Raji (cell line): ENCODE measurements at regions not wholly inside any gene's neighbourhood (a gene's known extent, or its start where the extent isn't known, plus 50 kb on each side); places are given as distances from the start of the nearest gene placed in this dataset.

Experiments
- POLR2A ChIP-seq: IDR thresholded peaks from 2 replicates; pipeline ENCODE4 v1.6.1; 2011; ENCODE audit warnings: low read depth, low read length, control low read depth; ENCODE audit not compliant: insufficient read depth

DNA sequence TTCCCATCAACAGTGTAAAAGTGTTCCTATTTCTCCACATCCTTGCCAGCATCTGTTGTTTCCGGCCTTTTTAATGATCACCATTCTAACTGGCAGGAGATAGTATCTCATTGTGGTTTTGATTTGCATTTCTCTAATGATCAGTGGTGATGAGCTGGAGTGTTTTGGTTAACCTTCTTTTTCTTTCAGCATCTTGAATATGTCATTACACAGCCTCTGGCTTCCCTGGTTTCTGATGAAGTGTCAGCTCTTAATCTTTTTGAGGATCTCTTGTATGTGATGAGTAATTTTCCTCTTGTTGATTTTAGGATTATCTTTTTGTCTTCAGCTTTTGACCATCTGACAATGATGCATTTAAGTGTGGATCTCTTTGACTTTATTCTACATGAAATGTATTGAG, 133.2 kb upstream of the GRIK3 start:
- no peak for TF ChIP-seq POLR2A

DNA sequence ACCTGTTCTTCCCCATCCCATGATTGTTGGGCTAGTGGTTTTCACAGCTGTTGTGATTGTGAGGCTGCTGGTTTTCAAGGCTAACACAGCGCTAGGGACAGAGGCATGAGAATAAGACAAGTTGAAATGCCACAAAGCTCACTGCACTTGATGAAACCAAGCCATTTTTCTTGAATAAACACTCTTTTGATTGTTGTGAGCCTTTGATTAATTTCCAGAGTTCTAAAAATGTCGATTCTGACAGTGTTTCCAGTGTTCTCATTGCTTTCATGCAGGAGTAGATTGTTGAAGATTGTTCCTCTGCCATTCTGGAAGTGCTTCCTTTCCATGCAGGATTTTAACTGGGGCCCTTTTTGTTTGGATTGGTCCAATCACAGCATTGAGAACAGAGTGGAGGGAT, 134.9 kb upstream of the GRIK3 start:
- TF ChIP-seq POLR2A = no peak

DNA sequence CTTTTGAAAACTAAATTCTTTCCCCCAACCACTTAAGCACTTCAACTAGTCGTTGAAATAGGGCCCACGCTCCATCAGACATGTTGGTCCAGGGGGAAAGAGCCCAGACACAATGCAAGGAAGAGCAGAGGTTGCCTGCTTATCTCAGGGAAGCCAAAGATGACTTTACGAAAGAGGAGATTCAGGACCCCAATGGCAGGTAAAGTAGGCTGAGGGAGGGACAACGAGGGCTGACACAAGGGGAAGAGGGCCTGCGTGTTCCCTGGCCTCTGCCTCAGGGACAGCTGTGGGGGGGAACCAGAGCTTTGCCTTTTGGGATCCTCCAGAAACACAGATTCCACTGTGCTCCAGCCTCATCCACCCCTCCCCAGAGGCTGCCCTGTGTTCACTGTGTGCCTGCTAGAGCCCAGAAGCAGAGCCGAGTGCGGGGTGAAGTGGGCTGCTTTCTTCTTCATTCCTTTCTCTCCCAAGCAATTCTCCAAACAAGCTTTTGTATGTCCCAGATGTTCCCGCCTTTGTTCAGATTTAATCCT, 135.5 kb upstream of the GRIK3 start:
- no peak for TF ChIP-seq POLR2A

DNA sequence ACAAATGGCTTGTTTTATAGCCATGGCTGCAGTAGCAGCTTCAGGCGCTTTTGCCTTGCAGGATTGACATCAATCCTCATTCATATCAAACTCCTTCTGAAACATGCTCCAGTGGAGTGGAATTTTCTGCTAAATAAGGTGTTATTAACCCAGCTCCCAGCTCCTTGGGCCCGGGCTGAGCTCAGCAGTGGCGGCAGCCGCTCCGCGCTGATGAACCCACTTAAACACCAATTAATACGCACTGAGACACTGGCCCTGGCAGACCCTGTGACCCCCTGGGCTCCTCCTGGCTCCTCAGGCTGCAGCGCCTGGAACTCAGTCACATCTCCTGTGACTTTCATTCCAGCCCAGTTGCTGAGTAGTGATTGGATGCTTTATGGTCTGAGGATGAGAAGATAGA, 137.4 kb upstream of the GRIK3 start:
- no peak for TF ChIP-seq POLR2A

DNA sequence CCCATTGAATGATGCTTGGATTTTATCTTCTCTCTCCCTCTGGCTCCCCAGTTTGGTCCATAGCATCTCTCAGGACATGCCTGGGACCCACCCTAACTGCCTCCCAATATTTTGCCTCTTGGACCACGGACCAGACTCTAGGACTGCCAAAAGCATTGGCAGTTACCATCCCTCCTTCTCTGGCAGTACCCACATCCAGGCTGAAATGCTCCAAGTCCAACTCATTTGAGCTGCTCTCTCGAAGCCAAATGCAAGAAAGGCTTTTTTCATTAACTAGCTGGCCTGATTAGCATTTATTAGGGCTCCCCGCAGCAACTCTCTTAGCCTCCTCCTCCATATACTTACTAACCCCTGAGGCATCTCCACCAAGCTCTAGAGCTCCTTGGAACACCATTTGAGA, 140.0 kb upstream of the GRIK3 start:
- no peak for TF ChIP-seq POLR2A

DNA sequence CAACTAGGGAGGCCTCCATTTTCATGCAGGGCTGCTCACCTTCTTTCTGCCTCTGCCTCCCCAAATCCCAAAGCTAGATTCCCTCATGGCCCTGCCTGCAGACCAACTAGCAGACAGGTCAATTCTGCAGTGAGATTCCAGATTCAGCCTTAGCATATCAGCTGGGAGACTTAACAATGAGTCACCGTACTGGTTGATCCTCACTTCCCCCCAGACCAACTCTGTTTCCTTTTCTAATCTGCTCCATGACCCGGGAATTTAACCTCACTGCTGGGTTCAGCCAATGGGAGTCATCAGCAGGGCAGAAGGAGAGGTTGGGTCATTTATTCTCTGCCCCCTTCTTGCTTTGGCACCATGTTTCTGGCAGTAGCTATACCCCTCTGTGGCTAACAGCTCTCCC, 140.6 kb upstream of the GRIK3 start:
- TF ChIP-seq POLR2A = no peak

DNA sequence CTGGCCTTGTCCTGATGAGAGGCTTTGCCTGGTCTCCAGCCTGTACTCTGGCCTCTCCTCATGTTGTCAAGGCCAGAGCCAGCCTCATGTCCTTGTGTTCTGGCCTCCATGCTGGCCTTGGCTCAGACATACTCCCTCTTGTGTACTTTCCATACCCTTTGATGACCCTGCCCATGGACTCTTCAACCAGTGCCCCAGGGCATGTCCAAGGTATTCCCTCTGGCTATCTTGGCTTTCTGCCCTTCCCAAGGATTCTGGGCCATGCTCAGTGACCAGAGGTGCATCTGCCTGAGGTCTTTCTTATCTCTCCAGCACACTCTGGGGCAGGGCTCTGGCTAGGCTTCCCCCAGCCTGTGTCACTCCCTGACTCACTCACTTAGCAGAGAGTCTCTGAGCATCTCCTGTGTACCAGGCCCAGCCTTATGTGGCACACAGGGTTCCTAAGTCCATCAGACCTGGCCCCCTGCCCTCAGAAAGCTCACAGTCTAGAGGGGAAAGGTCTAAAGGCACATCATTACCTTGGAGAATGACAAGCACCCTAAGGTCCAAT, 141.4 kb upstream of the GRIK3 start:
- no peak for TF ChIP-seq POLR2A

DNA sequence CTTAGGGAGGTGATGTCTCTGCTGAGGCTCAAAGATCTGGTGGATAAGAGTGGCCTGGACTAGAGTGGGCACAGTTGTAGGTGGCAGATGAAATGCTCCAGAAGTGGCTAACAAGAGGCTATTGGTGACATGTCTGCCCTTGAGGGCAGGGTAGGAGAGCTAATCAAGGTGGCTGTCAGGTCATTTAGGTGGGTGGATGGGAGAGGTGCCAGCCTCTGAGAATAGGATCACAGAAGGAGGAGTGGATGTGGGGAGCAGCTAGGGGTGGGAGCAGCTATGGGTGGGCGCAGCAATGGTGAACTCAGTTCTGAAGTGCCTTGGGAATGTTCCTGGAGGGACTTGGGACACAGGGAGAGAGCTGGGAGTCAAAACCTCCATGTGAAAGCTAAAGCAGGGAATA, 142.0 kb upstream of the GRIK3 start:
- no peak for TF ChIP-seq POLR2A

DNA sequence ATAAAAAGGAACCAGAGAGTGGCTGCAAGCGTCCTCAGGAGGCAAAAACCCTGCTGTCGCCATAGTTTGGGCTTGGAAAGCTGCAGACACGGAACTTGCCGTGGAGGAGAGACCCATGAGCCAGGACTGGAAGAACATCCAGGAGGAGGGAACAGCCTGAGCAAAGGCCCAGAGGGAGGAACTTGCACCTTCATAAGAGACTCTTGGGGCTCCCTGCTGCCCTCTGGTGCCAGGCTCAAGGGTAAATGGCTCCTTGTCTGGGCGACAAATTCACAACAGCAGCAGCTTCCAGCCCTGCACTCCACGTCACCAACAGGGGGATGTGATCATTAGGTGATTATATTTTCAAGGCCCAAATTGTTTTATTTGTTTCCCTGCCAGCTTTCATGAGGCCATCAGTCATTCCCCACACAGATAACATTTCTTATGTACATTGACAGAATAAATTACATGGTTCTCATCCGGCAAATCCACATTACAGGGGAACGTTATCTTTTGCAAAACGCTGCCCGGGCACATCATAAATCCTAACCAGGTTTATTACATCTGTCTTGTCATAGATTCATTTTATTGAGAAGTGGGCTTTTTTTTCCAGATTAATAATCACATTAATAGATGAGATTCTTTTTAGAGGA, 143.0 kb upstream of the GRIK3 start:
- TF ChIP-seq POLR2A = no peak

DNA sequence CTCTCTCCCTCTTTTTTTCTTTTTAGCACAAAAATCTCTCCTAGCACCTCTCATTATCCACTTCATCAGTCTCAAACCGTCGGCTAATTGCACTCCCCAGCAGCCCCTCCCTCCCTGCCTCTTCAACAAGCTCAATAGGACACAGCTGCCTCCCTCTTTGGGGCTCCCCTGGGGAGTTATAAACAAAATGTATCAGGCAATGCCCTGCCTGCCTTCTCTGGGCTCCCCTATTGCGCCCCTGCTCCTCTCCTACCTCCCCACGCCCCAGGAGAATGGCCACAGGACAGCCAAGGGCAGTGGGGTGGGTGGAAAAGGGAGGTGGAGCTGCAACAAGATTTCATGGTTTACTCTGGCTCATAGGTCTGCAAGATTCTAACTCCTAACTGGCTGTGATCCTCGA, 147.1 kb upstream of the GRIK3 start:
- no peak for TF ChIP-seq POLR2A

DNA sequence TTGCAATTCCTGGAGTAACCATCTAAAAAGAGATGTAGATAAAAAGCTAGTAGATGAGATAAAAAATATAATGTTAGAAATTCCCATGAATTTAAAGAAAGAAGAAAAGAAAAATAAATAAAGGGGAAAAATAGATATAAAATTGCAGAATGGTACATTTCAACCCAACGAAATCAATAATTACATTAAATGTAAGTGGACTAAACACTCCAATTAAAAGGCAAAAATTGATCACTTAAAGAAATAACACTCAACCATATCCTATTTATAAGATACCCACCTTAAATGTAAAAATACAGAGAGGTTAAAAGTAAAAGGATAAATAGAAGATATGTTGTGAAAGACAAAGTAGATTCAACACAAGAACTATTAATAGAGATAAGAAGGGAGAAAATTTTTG, 150.5 kb upstream of the GRIK3 start:
- TF ChIP-seq POLR2A = no peak

DNA sequence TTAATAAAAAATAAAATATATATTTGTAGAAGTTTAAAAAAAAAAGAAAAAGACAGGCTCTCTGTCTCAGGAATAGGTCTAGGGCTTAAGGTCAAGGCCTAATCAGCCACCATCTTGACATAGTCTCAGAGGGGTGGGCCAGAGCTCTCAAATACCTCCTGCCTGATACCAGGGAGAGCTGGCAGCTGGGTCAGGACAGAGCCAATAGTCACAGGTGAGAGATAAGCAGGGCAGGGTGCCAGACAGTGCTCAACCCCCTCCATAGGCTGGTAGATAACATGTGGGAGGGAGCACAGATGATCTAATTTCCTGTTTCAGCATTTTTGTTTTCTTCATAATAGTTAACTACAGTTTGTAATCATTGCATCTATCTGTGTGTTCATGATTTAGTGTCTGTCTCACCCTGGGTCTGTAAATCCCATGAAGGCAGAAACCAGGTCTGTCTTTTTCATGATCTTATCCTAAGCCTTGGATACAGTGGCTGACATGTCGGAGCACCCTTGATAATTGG, 152.0 kb upstream of the GRIK3 start:
- TF ChIP-seq POLR2A = no peak

DNA sequence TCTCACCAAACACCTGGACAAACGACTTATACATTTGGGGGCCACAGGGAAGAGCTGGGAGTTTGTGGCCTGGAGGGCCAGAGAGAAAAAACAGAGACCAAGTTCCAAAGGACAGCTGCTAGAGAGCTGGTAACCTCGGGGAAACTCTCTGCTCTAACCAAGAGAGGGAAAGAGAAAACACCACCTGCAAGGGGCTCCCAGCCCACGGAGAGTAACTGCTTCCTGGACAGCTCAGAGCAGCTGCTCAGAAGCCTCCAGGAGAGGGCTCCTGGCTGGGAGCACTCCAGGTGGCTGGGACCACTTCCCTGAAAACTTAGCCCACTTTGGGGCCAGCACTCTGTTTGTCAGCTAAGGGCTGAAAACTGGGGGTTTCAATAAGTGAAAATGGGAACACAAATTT, 154.8 kb upstream of the GRIK3 start:
- no peak for TF ChIP-seq POLR2A

DNA sequence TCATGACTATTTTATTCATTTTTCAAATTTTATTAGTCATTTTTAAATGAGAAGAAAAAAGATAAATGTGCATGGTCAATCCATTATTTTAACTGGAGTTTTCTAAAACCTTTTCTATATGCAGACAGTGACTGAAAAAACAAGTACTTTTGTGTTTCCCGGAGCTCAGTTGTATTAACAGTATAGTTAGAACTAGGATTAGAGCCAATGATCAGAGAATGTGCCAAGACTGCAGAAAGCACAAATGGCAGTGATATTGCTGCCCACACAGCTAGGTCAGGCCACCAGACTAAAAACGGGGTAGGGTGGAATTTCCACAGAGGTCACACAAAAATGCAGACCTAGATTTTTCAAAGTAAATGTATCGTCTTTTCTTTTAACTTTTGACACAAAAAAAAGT, 163.1 kb upstream of the GRIK3 start:
- no peak for TF ChIP-seq POLR2A

DNA sequence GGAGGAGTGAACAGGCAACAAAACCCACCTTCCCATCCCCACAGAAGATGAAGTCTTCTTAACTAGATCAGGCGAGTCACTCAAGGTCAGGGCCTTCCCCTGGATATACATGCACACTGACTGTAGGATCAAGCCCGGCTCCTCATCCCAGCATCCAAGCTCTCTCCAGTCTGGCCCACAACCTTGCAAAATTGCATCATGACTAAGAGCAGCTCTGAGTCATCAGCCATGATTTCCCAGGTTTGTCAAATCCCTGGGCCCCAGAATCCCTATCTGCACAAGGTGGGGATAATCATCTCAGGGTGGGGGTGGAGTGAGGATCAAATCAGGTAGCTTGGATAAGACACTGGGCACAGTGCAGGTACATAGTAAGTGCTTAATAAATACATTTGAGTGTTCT, 199.3 kb upstream of the GRIK3 start:
- no peak for TF ChIP-seq POLR2A

DNA sequence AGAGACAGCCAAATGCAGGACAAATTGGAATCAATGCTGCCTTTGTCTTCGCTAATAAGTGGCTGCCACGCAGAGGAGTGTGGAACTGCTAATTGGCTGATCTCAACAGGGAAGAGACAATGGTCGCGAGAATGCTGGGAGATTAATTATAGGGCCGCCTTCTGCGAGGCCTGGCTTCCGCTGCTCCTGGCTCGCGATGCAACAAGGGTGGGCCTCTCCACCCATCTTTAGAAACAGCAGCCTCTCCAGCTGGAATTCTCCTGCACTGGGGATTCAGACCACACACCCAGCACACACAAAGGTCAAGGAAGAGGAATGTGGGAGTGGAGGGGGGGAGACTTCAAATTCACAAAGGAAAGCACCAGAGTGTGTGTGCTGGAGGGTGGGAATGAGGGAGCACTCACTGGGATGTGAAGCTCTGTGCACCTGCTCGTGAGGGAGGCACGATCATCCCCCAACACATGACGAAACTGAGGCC, 200.7 kb upstream of the GRIK3 start:
- TF ChIP-seq POLR2A = no peak

DNA sequence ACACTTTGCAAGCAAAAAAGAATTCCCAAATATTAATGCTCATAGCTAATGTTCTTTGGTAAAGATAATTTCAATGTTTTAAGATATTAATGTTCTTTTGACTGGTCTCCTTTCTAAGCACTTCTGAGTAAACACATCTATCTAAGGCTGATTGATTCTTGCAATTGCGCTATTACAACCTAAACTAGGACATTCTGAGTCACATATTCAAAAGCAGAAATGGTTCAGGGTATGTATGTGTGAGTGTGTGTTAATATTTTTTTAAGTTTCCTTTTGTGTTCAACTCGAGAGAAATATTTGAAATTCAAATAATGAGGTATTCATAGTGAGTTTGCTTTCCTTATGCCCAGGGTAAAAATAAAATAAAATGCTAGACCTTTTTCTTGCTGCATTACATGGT, 203.6 kb upstream of the GRIK3 start:
- TF ChIP-seq POLR2A = no peak
